ENCODE measurements at regions not wholly inside any gene's neighbourhood (a gene's known extent, or its start where the extent isn't known, plus 50 kb on each side); places are given as distances from the start of the nearest gene placed in this dataset.

GRCh38 chr1:193372553-193372952 is 186.1 kb upstream of the B3GALT2 start:
- TF ChIP-seq CTCF (IDR thresholded peaks at IDR 0.05 in 2 of 3, conservative IDR thresholded peaks at IDR 0.05 in 1 of 3; ENCODE audit: borderline replicate concordance in 1 of 3, insufficient read depth in 1 of 3, low read depth in 2 of 3, low read length in 2 of 3) (no peak), MAX (IDR thresholded peaks at IDR 0.05) (no peak), POLR2A (IDR thresholded peaks at IDR 0.05; ENCODE audit: borderline replicate concordance, extremely low read depth, insufficient read depth, insufficient read length) (no peak), SIN3A (IDR thresholded peaks at IDR 0.05; ENCODE audit: low read depth) (no peak), POLR2AphosphoS5 (IDR thresholded peaks at IDR 0.05; ENCODE audit: low read depth, low read length) (no peak), RAD21 (IDR thresholded peaks at IDR 0.05; ENCODE audit: low read depth) (no peak), EGR1 (IDR thresholded peaks at IDR 0.05; ENCODE audit: low read depth) (no peak), EZH2 (IDR thresholded peaks at IDR 0.05) (no peak), EZH2phosphoT487 (IDR thresholded peaks at IDR 0.05; ENCODE audit: borderline replicate concordance) (no peak)

All from HCT116 (cell line).